Vagina (tissue), 2 donors: ENCODE measurements at regions not wholly inside any gene's neighbourhood (a gene's known extent, or its start where the extent isn't known, plus 50 kb on each side); places are given as distances from the start of the nearest gene placed in this dataset.

Experiments
- CTCF ChIP-seq, 3 experiments: fragments of 450-650 bp in 2 of 3; fragments of 200-600 bp in 1 of 3; sonication (generic) in 1 of 3; IDR thresholded peaks; one replicate each; pipeline ENCODE4 v1.5.1; 2017 to 2019; ENCODE audit warnings: antibody characterized with exemption in 3 of 3, mild to moderate bottlenecking in 2 of 3, moderate library complexity in 2 of 3
- POLR2A ChIP-seq, 2 donors: fragments of 450-650 bp; IDR thresholded peaks; one replicate each; pipeline ENCODE4 v1.6.1; 2017; ENCODE audit warnings: antibody characterized with exemption in 2 of 2, mild to moderate bottlenecking in 2 of 2, moderate library complexity in 2 of 2

DNA sequence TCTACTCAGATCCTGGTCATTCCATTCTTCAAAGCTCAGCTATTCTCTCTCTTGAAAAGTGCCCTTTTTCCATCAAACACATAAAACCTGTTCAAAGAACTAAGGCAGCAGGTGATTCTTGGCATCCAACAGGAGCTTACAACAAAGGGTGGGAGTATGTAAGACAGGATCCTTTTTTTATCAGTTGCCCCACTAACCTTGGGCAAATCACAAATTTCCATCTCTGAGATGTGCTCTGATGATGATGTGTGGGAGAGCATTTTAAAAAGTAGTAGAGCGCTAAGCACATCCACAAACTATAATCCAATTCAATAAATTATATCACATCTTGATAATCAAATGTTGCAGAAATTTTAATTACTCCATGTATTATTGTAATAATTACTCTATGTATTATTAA, 53.7 kb upstream of the FDX1 start:
- TF ChIP-seq CTCF (IDR thresholded peaks at IDR 0.05) (no peak), POLR2A (IDR thresholded peaks at IDR 0.05) (no peak)
